HFFc6 (cell line): ENCODE measurements at regions not wholly inside any gene's neighbourhood (a gene's known extent, or its start where the extent isn't known, plus 50 kb on each side); places are given as distances from the start of the nearest gene placed in this dataset.
A peak's percentile ranks its signal among the peaks of the same experiment; 100 is the strongest.
"Not testable (repeated sequence)": the region's sequence is repeated elsewhere in the genome, so short reads cannot be mapped to it uniquely, and the experiment has no call there.

Experiments used
- DNase-seq: peaks from one replicate; pipeline ENCODE4 v3.0.0-alpha.2; 2018
- H3K27ac Mint-ChIP-seq: 2 replicates; pipeline ENCODE4 v1.8.0; 2020; ENCODE audit warnings: mild to moderate bottlenecking, mixed read lengths
- H3K27me3 Mint-ChIP-seq: 2 replicates; pipeline ENCODE4 v1.8.0; 2021; ENCODE audit warnings: mild to moderate bottlenecking, moderate library complexity, mixed read lengths; ENCODE audit not compliant: insufficient read depth
- H3K36me3 Mint-ChIP-seq: 2 replicates; pipeline ENCODE4 v1.8.0; 2021; ENCODE audit warnings: low read depth, mixed read lengths
- H3K4me1 Mint-ChIP-seq: 2 replicates; pipeline ENCODE4 v1.8.0; 2020; ENCODE audit warnings: low read depth, mixed read lengths
- H3K4me3 Mint-ChIP-seq: 2 replicates; pipeline ENCODE4 v1.8.0; 2020; ENCODE audit warnings: mild to moderate bottlenecking, moderate library complexity, mixed read lengths
- H3K9me3 Mint-ChIP-seq: 2 replicates; pipeline ENCODE4 v1.8.0; 2020; ENCODE audit warnings: mild to moderate bottlenecking, mixed read lengths

DNA sequence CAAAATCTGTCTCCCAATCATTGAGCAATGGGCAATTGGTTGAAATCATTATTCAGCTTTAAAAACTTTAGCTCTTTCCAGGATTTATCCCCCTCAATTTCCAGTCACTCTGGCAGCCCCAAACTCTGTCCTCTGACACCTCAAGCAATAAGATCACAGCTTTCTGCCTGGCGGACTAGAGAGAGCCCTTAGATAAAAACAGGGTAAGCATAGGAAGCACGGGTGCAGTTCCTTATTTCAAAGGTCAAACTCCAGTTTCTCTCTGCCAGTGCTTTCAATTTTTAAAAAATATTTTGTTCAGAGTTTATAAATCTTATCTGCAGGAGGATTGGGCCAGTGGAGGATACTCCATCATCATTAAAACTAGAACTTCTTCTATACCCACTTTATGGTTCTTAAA lies 200.8 kb upstream of the PLGLB2 start:
- H3K9me3 Mint-ChIP-seq, H3K27me3 Mint-ChIP-seq, H3K27ac Mint-ChIP-seq, H3K4me3 Mint-ChIP-seq, DNase-seq, H3K36me3 Mint-ChIP-seq: not testable (repeated sequence)
- H3K4me1 Mint-ChIP-seq = peaks cover 11% of the 10 kb centered on the region

DNA sequence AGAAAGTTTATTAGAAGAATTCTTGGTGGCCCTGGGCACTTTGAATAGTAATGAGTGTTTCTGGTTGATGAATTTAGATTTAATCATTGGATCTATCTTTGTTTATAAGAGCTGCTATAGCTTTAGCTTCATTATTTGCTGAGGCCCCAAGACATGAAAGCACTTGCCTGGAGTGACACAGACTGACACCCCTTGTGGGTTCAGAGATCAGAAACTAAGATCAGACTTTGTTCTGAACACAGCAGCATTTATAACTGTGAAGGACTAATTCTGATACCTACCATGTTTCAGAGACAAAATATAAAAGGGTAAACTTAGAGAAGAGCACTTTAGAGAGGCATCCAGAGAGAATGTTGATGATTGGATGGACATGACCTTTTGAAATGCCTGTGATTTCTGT lies 199.9 kb upstream of the PLGLB2 start:
- DNase-seq, H3K36me3 Mint-ChIP-seq, H3K27ac Mint-ChIP-seq, H3K27me3 Mint-ChIP-seq, H3K9me3 Mint-ChIP-seq, H3K4me3 Mint-ChIP-seq, H3K4me1 Mint-ChIP-seq: not testable (repeated sequence)

DNA sequence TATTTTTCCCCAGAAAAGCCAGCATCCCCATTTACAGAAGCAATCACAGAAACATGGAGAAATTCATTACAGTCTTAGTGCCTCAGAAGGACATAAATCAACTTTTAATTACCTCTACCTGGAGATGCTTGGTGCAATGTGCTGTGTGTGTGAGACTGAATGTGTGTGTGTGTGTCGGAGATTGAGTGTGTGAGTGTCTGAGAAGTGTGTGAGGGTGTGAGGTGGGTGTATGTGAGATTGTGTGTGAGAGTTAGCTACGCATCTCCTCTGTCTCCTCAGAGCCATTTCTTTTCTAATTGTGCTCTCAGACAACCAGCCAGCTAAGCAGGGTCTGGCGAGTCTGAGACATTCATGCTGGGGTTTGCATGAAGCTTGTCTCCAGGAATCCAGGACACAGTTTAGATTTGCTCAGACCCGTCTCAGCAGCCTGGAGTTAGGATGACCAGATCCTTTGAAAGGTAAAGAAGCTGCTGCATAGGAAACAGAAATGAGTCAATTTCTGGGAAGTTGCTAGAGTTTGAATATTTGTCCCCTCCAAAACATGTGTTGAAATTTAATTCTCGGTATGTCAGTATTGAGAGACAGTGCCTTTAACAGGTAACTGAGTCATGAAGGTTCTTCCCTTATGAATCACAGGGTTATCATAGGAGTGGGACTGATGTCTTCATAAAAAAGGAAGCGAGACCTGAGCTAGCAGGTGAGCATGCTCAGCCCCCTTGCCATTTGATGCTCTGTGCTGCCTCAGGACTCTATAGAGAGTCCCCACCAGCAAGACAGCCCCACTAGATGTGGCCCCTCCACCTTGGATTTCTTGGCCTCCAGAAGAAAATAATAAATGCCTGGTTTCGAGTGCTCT lies 199.0 kb upstream of the PLGLB2 start:
- H3K9me3 Mint-ChIP-seq, H3K27ac Mint-ChIP-seq, H3K36me3 Mint-ChIP-seq, H3K27me3 Mint-ChIP-seq, H3K4me3 Mint-ChIP-seq, DNase-seq, H3K4me1 Mint-ChIP-seq: not testable (repeated sequence)

DNA sequence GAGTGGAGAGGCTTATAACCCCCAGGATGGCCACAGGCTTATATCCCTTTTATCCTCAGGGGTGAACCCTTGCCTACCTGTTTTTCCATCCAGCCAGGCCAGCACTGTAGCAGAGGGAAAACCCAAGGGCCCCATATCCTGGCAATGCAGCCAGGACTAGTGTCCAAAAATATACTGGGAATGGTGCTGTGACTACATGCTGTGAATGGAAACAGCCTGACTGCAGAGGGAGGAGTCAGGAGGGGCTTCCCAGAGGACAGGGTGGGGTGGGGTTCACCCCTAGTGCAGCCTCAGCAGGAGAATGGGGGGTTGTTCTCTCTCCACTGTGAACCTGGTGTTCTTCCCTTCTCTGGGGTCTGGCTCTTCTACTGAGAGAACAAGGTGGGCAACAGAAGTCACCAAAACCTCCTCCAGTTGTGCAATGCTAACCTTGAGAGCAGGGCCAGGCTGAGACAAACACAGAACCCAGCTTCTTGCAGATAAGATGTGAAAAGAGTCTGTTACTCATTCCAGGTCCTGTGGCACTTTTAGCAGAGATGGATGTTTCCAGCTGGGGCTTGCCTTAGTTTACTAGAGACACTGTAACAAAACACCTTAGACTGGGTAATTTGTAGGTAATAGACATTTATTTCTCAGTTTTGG lies 198.2 kb upstream of the PLGLB2 start:
- H3K4me1 Mint-ChIP-seq, H3K9me3 Mint-ChIP-seq, H3K36me3 Mint-ChIP-seq, H3K27ac Mint-ChIP-seq, H3K4me3 Mint-ChIP-seq, DNase-seq, H3K27me3 Mint-ChIP-seq: not testable (repeated sequence)

DNA sequence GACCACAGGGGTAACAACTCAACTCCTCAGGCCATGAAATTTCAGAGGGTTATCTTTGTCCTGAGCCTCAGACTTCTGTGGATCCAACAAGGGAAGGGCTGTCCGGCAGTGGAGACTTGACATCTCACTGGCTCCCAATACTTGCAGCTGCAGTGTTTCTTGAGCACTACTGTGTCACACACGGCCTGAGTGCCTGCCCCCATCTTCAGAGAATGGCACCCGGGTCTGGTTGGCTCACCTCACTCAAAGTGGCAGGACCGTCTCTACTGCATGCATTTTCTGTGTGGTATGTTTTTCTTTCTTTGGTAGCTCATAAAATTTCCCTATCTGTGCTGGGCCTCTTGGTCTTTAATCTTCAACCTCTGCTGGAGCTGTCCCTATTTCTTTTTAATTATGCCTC lies 193.2 kb upstream of the PLGLB2 start:
- not testable (repeated sequence) for H3K4me1 Mint-ChIP-seq, H3K27me3 Mint-ChIP-seq, H3K9me3 Mint-ChIP-seq, H3K4me3 Mint-ChIP-seq, H3K27ac Mint-ChIP-seq, H3K36me3 Mint-ChIP-seq, DNase-seq

DNA sequence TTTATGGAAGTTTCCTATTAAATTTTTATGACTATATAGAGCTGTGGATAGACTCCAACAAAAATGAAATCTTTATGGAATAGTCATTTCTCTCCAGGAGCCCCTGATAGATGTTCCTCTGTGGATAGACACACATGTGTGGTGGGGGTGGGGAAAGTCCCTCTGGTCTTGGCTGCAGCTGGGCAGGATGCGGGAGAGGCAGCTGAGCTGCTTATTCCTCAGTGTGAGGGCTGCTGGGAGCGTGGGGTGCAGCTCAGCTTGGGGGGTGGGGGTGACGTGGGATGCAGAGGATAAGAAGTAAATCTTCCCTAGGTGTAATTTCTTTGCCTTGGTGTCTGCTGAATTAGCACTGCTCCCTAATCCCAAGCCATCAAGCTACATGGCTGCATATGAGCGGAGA lies 192.8 kb upstream of the PLGLB2 start:
- H3K27ac Mint-ChIP-seq, H3K36me3 Mint-ChIP-seq, H3K9me3 Mint-ChIP-seq, H3K27me3 Mint-ChIP-seq, DNase-seq, H3K4me3 Mint-ChIP-seq, H3K4me1 Mint-ChIP-seq: not testable (repeated sequence)

DNA sequence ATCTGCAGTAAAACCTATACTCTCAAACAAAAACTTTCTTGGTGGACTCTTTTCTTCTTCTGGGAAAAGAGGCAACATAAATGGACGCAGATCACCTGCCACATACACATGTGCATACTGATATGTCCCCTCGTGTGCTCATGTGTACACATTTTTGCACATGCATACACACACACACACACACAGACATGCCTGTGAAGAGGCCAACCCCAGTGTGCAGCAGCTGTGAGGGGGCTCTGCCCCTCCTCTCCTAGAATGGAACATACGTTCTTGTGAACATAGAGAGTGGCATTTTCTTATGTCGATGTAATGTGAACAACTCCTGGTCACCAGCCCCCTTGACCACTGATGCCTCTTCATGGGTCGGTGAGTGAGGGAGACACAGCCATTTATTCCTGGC lies 188.9 kb upstream of the PLGLB2 start:
- not testable (repeated sequence) for H3K9me3 Mint-ChIP-seq, H3K36me3 Mint-ChIP-seq, H3K27me3 Mint-ChIP-seq, H3K4me1 Mint-ChIP-seq, H3K27ac Mint-ChIP-seq, DNase-seq, H3K4me3 Mint-ChIP-seq

DNA sequence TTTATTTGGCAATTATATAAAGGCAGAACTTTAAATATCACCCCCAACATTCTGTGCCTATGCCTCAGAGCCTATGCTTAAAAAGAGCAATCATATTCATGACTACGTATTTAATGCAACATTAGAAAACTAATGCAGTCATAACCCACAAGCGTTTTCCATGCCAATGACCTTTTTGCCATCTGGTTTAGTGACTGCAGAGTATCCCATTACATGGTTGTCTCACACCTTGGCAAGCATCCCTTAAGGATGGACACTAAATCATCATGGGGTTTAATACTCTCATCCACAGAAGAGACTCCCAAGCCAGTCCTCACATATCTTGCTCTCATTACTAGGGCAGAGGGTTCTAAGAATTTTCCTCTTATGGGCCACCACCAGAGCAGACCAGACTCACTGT lies 188.2 kb upstream of the PLGLB2 start:
- not testable (repeated sequence) for H3K4me1 Mint-ChIP-seq, H3K36me3 Mint-ChIP-seq, H3K9me3 Mint-ChIP-seq, H3K27me3 Mint-ChIP-seq, H3K4me3 Mint-ChIP-seq, DNase-seq, H3K27ac Mint-ChIP-seq

DNA sequence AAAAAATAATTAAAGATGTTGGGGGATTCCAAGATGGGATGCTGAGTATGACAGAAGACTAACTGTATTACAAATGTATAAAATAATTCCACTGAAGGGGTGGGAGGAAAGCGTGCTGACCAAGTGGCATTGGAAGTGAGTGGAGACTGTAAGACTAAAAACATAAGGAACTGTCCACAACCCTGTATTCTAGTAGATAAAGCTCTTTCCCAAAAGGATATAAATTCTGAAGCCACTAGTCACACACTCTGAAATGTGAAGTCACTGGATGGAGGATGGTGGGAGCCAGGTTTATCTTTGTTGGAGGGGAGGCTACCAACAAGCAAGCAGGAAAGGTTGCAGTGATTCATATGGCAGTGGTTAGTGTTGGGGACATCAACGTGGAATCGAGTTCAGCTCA lies 182.8 kb upstream of the PLGLB2 start:
- not testable (repeated sequence) for H3K27ac Mint-ChIP-seq, DNase-seq, H3K4me3 Mint-ChIP-seq, H3K36me3 Mint-ChIP-seq, H3K27me3 Mint-ChIP-seq, H3K9me3 Mint-ChIP-seq
- peaks cover 15% of the 10 kb centered on the region for H3K4me1 Mint-ChIP-seq

DNA sequence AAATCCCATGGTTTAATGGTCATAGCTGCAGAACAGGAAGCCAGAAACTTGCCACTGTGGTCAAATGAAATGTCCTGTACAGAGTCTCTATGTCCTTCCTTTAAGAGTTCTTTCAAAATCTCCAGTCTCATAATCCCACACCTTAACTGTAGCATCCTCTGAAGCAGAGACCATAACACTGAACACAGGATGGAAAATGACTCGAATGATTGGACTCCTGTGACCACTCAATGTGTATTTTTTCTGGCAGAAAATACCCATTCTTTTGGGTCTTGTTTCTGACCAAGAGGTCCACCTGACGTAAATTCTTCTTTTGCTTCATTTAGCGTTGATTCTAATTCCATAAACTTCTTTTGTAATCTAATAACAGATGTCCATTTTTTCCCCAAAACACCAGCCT lies 181.4 kb upstream of the PLGLB2 start:
- H3K4me1 Mint-ChIP-seq = peaks cover 15% of the 10 kb centered on the region

DNA sequence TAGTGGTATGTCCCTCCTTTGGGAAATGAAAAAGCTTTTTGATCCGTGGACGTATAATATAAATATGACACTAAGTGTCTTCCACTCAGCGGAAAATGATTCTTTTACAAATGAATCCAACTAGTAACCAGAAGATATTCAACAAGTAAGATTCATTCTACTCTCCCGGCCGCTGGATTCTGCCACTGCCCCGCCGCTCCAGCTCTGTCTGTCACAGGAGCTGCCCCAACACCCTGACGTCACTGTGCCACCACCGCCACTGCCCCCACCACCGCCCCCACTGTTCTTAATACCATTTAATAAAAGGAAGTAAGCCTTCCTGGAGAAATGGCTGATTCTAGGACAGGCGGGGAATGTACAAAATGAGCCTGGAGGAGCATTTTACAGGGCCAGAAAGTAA lies 180.8 kb upstream of the PLGLB2 start:
- H3K4me1 Mint-ChIP-seq = peaks cover 15% of the 10 kb centered on the region
- not testable (repeated sequence) for H3K9me3 Mint-ChIP-seq, H3K36me3 Mint-ChIP-seq, H3K4me3 Mint-ChIP-seq, H3K27ac Mint-ChIP-seq, H3K27me3 Mint-ChIP-seq, DNase-seq

More for the DNA sequence above, 181.4 kb upstream of the PLGLB2 start:
- peak; percentile 0 for DNase-seq
- not testable (repeated sequence) for H3K36me3 Mint-ChIP-seq, H3K27me3 Mint-ChIP-seq, H3K4me3 Mint-ChIP-seq, H3K9me3 Mint-ChIP-seq
- H3K27ac Mint-ChIP-seq = peak overlapping the region; percentile 33; the same call in 1 of the 2 replicates

DNA sequence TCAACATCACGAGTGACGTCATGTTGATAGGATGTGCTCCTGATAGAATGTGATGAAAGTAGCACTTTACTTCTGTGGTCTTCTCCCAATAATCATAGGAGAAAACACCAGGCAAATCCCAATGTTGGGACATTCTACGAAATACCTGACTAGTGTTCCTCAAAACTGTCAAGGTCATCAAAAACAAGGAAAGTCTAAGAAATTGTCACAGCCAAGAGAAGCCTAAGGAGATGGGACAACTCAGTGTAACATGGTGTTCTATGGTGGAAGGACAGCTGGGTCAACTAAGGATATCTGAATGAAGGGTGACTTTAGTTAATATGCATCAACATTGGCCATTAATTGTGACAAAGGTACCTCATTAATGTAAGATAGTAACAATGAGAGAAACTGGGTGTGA lies 180.0 kb upstream of the PLGLB2 start:
- not testable (repeated sequence) for H3K4me3 Mint-ChIP-seq, H3K36me3 Mint-ChIP-seq, H3K27ac Mint-ChIP-seq, H3K9me3 Mint-ChIP-seq, DNase-seq, H3K27me3 Mint-ChIP-seq
- H3K4me1 Mint-ChIP-seq = peaks cover 15% of the 10 kb centered on the region

DNA sequence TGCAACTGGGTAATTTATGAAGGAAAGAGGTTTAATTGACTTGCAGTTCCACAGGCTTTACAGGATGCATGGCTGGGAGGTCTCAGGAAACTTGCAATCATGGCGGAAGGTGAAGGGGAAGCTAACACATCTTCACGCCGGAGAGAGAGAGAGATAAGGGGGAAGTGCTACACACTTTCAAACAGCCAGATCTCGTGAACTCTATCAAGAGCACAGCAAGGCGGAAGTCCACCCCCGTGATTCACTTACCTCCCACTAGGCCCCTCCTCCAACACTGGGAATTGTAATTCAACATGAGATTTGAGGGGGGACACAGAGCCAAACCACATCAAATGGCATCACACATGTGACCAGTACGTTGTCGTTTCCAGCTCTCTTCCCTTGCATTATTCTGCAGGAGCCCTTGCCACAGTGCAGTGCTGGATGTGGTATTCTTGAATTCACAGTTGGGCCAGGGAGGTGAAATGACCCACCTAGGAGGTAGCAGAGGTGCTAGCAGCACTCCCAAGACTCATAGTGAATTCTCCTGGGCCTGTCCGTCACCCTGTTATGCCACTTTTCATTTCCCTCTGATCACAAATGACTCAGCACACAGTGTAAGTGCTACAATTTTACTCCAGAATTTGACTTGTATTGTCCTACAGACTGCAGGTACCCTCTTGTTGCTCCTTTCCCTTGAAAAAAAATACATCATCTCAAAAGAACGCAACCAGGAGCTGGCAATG lies 179.2 kb upstream of the PLGLB2 start:
- DNase-seq, H3K27ac Mint-ChIP-seq, H3K9me3 Mint-ChIP-seq, H3K4me3 Mint-ChIP-seq, H3K27me3 Mint-ChIP-seq, H3K36me3 Mint-ChIP-seq: not testable (repeated sequence)
- peaks cover 15% of the 10 kb centered on the region for H3K4me1 Mint-ChIP-seq
